ENCODE measurements at regions not wholly inside any gene's neighbourhood (a gene's known extent, or its start where the extent isn't known, plus 50 kb on each side); places are given as distances from the start of the nearest gene placed in this dataset.
"Not testable (repeated sequence)": the region's sequence is repeated elsewhere in the genome, so short reads cannot be mapped to it uniquely, and the experiment has no call there.

DNA sequence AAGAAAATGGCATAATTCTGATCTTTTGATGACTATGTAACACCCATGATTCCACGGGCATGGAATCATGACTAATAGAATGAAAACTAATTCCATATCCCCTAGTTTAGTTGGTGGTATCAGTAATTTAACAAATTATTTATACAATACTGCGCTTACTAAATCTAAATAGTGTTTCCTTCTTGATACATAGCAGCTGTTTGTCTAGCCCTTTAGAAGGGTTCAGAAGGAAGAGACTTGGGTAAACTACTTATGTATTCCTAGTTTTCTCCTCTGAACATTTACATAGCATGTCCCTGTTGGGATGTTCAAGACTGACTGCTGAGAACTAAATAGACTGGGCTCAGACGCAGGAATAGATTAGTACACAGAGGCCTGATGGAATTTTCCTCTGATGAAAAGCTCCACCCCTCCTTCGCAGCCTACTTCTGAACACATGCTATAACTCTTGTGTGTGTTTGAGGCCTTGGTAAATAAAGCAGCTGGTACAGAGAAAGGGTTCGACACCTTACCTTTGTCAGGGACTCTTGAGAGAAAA, 330.6 kb upstream of the LMCD1 start:
- no peaks in the 10 kb centered on the region for H3K9me2 ChIP-seq (replicated peaks; ENCODE audit: control insufficient read depth, low read length)
- H3K4me3 ChIP-seq (ENCODE audit: low read length) = no peak overlapping the region
- H4K20me1 ChIP-seq (ENCODE audit: control insufficient read depth, insufficient read depth, low read depth, low read length) = no peaks in the 10 kb centered on the region
- no peaks in the 10 kb centered on the region for H3K9me3 ChIP-seq (ENCODE audit: control insufficient read depth, insufficient read depth, low read length)
- H3K27ac ChIP-seq (ENCODE audit: low read depth, low read length) = no peak overlapping the region
- no peaks in the 10 kb centered on the region for H3K4me1 ChIP-seq (ENCODE audit: control insufficient read depth, low read length)
- H3F3A ChIP-seq (ENCODE audit: control insufficient read depth, insufficient read depth) = no peaks in the 10 kb centered on the region
- no peaks in the 10 kb centered on the region for H3K79me2 ChIP-seq (ENCODE audit: control insufficient read depth, low read length)
- no peak overlapping the region for H3K4me2 ChIP-seq (ENCODE audit: low read length)
- TF ChIP-seq, protein P1, sequence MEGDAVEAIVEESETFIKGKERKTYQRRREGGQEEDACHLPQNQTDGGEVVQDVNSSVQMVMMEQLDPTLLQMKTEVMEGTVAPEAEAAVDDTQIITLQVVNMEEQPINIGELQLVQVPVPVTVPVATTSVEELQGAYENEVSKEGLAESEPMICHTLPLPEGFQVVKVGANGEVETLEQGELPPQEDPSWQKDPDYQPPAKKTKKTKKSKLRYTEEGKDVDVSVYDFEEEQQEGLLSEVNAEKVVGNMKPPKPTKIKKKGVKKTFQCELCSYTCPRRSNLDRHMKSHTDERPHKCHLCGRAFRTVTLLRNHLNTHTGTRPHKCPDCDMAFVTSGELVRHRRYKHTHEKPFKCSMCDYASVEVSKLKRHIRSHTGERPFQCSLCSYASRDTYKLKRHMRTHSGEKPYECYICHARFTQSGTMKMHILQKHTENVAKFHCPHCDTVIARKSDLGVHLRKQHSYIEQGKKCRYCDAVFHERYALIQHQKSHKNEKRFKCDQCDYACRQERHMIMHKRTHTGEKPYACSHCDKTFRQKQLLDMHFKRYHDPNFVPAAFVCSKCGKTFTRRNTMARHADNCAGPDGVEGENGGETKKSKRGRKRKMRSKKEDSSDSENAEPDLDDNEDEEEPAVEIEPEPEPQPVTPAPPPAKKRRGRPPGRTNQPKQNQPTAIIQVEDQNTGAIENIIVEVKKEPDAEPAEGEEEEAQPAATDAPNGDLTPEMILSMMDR (IDR thresholded peaks at IDR 0.05; ENCODE audit: low read depth, low read length, poor library complexity, severe bottlenecking) = no peak
- TF ChIP-seq EZH2phosphoT487 (IDR thresholded peaks at IDR 0.05; ENCODE audit: borderline replicate concordance, low read length) = no peak
- H3K27me3 ChIP-seq (ENCODE audit: control insufficient read depth, low read length) = no peaks in the 10 kb centered on the region
- no peaks in the 10 kb centered on the region for H3K36me3 ChIP-seq (ENCODE audit: control insufficient read depth, low read length)

DNA sequence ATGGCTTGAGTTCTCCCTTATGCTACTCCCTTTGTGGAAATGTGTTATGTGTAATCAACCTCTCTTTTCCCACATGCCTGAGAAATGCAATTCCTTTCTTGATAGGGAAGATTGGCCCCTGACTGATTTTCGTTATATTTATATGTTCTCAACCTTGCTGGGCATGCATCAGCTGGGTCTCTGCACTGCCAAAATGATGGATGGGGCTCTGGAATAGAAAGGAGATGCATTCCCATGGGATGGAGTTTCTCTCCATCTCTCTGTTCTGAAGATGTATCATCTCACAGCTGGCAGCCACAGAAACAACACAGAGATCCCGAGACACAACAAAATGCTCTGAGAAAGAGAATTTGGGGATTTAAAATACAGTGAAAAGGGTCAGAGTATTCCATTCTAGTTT, 327.7 kb upstream of the LMCD1 start:
- no peaks in the 10 kb centered on the region for H3K27me3 ChIP-seq (ENCODE audit: control insufficient read depth, low read length)

DNA sequence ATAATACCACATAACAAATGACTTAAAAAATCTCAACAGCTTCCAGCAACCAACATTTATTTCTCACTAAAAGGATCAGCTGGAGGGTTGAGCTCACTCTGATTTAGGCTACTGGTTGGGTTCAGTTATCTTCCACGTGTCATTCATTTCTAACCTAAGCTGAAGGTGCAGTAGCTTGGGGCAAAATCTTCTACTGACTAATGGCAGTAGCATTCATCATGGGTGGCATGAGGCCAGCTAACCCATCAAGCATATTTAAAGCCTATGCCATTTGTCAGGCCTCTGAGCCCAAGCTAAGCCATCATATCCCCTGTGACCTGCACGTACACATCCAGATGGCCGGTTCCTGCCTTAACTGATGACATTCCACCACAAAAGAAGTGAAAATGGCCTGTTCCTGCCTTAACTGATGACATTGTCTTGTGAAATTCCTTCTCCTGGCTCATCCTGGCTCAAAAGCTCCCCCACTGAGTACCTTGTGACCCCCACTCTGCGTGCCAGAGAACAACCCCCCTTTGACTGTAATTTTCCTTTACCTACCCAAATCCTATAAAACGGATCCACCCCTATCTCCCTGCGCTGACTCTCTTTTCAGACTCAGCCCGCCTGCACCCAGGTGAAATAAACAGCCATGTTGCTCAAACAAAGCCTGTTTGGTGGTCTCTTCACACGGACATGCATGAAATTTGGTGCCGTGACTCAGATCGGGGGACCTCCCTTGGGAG, 324.7 kb upstream of the LMCD1 start:
- H3K9me2 ChIP-seq (replicated peaks; ENCODE audit: control insufficient read depth, low read length); H3K4me3 ChIP-seq (ENCODE audit: low read length); H3K9me3 ChIP-seq (ENCODE audit: control insufficient read depth, insufficient read depth, low read length); H4K20me1 ChIP-seq (ENCODE audit: control insufficient read depth, insufficient read depth, low read depth, low read length); H3K27me3 ChIP-seq (ENCODE audit: control insufficient read depth, low read length); H3K27ac ChIP-seq (ENCODE audit: low read depth, low read length); H3K79me2 ChIP-seq (ENCODE audit: control insufficient read depth, low read length); H3F3A ChIP-seq (ENCODE audit: control insufficient read depth, insufficient read depth); H3K36me3 ChIP-seq (ENCODE audit: control insufficient read depth, low read length); H3K4me1 ChIP-seq (ENCODE audit: control insufficient read depth, low read length); H3K4me2 ChIP-seq (ENCODE audit: low read length): not testable (repeated sequence)

More for the DNA sequence above, 327.7 kb upstream of the LMCD1 start:
- H3F3A ChIP-seq (ENCODE audit: control insufficient read depth, insufficient read depth) = no peaks in the 10 kb centered on the region
- no peak for TF ChIP-seq EZH2phosphoT487 (IDR thresholded peaks at IDR 0.05; ENCODE audit: borderline replicate concordance, low read length)
- TF ChIP-seq, protein P1 (IDR thresholded peaks at IDR 0.05; ENCODE audit: low read depth, low read length, poor library complexity, severe bottlenecking) = no peak
- no peaks in the 10 kb centered on the region for H3K9me3 ChIP-seq (ENCODE audit: control insufficient read depth, insufficient read depth, low read length)
- H3K27ac ChIP-seq (ENCODE audit: low read depth, low read length) = no peak overlapping the region
- no peaks in the 10 kb centered on the region for H3K4me1 ChIP-seq (ENCODE audit: control insufficient read depth, low read length)
- no peaks in the 10 kb centered on the region for H3K79me2 ChIP-seq (ENCODE audit: control insufficient read depth, low read length)
- no peak overlapping the region for H3K4me2 ChIP-seq (ENCODE audit: low read length)
- no peaks in the 10 kb centered on the region for H3K36me3 ChIP-seq (ENCODE audit: control insufficient read depth, low read length)
- no peaks in the 10 kb centered on the region for H3K9me2 ChIP-seq (replicated peaks; ENCODE audit: control insufficient read depth, low read length)
- no peaks in the 10 kb centered on the region for H4K20me1 ChIP-seq (ENCODE audit: control insufficient read depth, insufficient read depth, low read depth, low read length)
- H3K4me3 ChIP-seq (ENCODE audit: low read length) = no peak overlapping the region

DNA sequence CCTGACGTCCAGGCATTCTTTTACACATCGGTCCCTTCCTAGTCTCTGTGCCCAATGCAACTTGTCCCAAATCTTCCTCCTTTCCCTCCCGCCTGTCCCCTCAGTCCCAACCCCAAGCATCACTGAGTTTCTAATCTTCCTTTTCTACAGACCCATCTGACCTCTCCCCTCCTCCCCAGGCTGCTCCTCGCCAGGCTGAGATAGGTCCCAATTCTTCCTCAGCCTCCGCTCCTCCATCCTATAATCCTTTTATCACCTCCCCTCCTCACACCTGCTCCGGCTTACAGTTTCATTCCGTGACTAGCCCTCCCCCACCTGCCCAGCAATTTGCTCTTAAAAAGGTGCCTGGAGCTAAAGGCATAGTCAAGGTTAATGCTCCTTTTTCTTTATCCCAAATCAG, 323.1 kb upstream of the LMCD1 start:
- H3K4me1 ChIP-seq (ENCODE audit: control insufficient read depth, low read length); H3K36me3 ChIP-seq (ENCODE audit: control insufficient read depth, low read length); H3K9me3 ChIP-seq (ENCODE audit: control insufficient read depth, insufficient read depth, low read length); H3F3A ChIP-seq (ENCODE audit: control insufficient read depth, insufficient read depth); H3K9me2 ChIP-seq (replicated peaks; ENCODE audit: control insufficient read depth, low read length); H3K4me2 ChIP-seq (ENCODE audit: low read length); H4K20me1 ChIP-seq (ENCODE audit: control insufficient read depth, insufficient read depth, low read depth, low read length); H3K79me2 ChIP-seq (ENCODE audit: control insufficient read depth, low read length); H3K27me3 ChIP-seq (ENCODE audit: control insufficient read depth, low read length); H3K4me3 ChIP-seq (ENCODE audit: low read length); H3K27ac ChIP-seq (ENCODE audit: low read depth, low read length): not testable (repeated sequence)

Data from DOHH2 (cell line).